ENCODE measurements at regions not wholly inside any gene's neighbourhood (a gene's known extent, or its start where the extent isn't known, plus 50 kb on each side); places are given as distances from the start of the nearest gene placed in this dataset.

GRCh38 chr11:107182978-107183377 is 164.7 kb upstream of the GUCY1A2 start:
- intact Hi-C loops (cut with micrococcal nuclease; ENCODE audit: unreplicated experiment), result no loop called here
- H3K36me3 Mint-ChIP-seq (ENCODE audit: insufficient read depth, unreplicated experiment), result no peaks in the 10 kb centered on the region
- H3K27me3 Mint-ChIP-seq (ENCODE audit: insufficient read depth, unreplicated experiment), result no peaks in the 10 kb centered on the region

GRCh38 chr11:107180236-107180635 is 162.0 kb upstream of the GUCY1A2 start:
- no peaks in the 10 kb centered on the region for H3K4me1 ChIP-seq
- H3K27ac Mint-ChIP-seq (ENCODE audit: unreplicated experiment), result no peak overlapping the region

More at GRCh38 chr11:107182978-107183377, 164.7 kb upstream of the GUCY1A2 start:
- DNase-seq, result no peak
- no peaks in the 10 kb centered on the region for H3K9me3 ChIP-seq
- Mint-ChIP-seq H3K9me3 (ENCODE audit: unreplicated experiment) (no peaks in the 10 kb centered on the region), H3K27ac (ENCODE audit: unreplicated experiment) (no peak overlapping the region), H3K4me1 (ENCODE audit: low read depth, unreplicated experiment) (no peaks in the 10 kb centered on the region), H3K4me3 (ENCODE audit: unreplicated experiment) (no peak overlapping the region)
- H3K36me3 ChIP-seq (ENCODE audit: control insufficient read depth, insufficient read depth, low read length), result no peaks in the 10 kb centered on the region
- no peaks in the 10 kb centered on the region for H3K27me3 ChIP-seq (replicated peaks; ENCODE audit: control insufficient read depth, insufficient read depth, low read length)
- H3K4me1 ChIP-seq, result no peaks in the 10 kb centered on the region
- ChIA-PET POLR2A (no interaction called here), CTCF (no interaction called here)
- BruUV-seq (replicated peaks), result no TSS peak
- no peak overlapping the region for H3K4me3 ChIP-seq (ENCODE audit: low read depth, low read length)
- no peak for TF ChIP-seq CTCF (IDR thresholded peaks at IDR 0.05; ENCODE audit: insufficient read depth in 1 of 2, low read depth in 1 of 2, low read length in 1 of 2, severe bottlenecking in 1 of 2, unreplicated experiment in 1 of 2)

GRCh38 chr11:107179829-107180228 is 161.6 kb upstream of the GUCY1A2 start:
- Mint-ChIP-seq H3K27ac (ENCODE audit: unreplicated experiment) (no peak overlapping the region), H3K36me3 (ENCODE audit: insufficient read depth, unreplicated experiment) (no peaks in the 10 kb centered on the region), H3K9me3 (ENCODE audit: unreplicated experiment) (peaks cover 11% of the 10 kb centered on the region), H3K4me1 (ENCODE audit: low read depth, unreplicated experiment) (no peaks in the 10 kb centered on the region), H3K4me3 (ENCODE audit: unreplicated experiment) (no peak overlapping the region), H3K27me3 (ENCODE audit: insufficient read depth, unreplicated experiment) (no peaks in the 10 kb centered on the region)
- no peak for TF ChIP-seq CTCF (IDR thresholded peaks at IDR 0.05; ENCODE audit: insufficient read depth in 1 of 2, low read depth in 1 of 2, low read length in 1 of 2, severe bottlenecking in 1 of 2, unreplicated experiment in 1 of 2)
- ChIA-PET CTCF (no interaction called here), POLR2A (no interaction called here)
- DNase-seq, result no peak
- H3K36me3 ChIP-seq (ENCODE audit: control insufficient read depth, insufficient read depth, low read length), result no peaks in the 10 kb centered on the region
- intact Hi-C loops (cut with micrococcal nuclease; ENCODE audit: unreplicated experiment), result no loop called here
- no peaks in the 10 kb centered on the region for H3K4me1 ChIP-seq
- H3K27me3 ChIP-seq (replicated peaks; ENCODE audit: control insufficient read depth, insufficient read depth, low read length), result no peaks in the 10 kb centered on the region
- no TSS peak for BruUV-seq (replicated peaks)
- no peaks in the 10 kb centered on the region for H3K9me3 ChIP-seq
- H3K4me3 ChIP-seq (ENCODE audit: low read depth, low read length), result no peak overlapping the region

More at GRCh38 chr11:107180236-107180635, 162.0 kb upstream of the GUCY1A2 start:
- peaks cover 11% of the 10 kb centered on the region for H3K9me3 Mint-ChIP-seq (ENCODE audit: unreplicated experiment)
- Histone ChIP-seq H3K27me3 (replicated peaks; ENCODE audit: control insufficient read depth, insufficient read depth, low read length) (no peaks in the 10 kb centered on the region), H3K4me3 (ENCODE audit: low read depth, low read length) (no peak overlapping the region), H3K36me3 (ENCODE audit: control insufficient read depth, insufficient read depth, low read length) (no peaks in the 10 kb centered on the region), H3K9me3 (no peaks in the 10 kb centered on the region)
- no TSS peak for BruUV-seq (replicated peaks)
- H3K36me3 Mint-ChIP-seq (ENCODE audit: insufficient read depth, unreplicated experiment), result no peaks in the 10 kb centered on the region
- H3K27me3 Mint-ChIP-seq (ENCODE audit: insufficient read depth, unreplicated experiment), result no peaks in the 10 kb centered on the region
- ChIA-PET POLR2A (no interaction called here), CTCF (no interaction called here)
- H3K4me3 Mint-ChIP-seq (ENCODE audit: unreplicated experiment), result no peak overlapping the region
- no peaks in the 10 kb centered on the region for H3K4me1 Mint-ChIP-seq (ENCODE audit: low read depth, unreplicated experiment)
- TF ChIP-seq CTCF (IDR thresholded peaks at IDR 0.05; ENCODE audit: insufficient read depth in 1 of 2, low read depth in 1 of 2, low read length in 1 of 2, severe bottlenecking in 1 of 2, unreplicated experiment in 1 of 2), result no peak
- DNase-seq, result no peak
- intact Hi-C loops (cut with micrococcal nuclease; ENCODE audit: unreplicated experiment), result no loop called here

Data from Caco-2 (cell line).